Common myeloid progenitor, CD34-positive (primary cell): ENCODE measurements at regions not wholly inside any gene's neighbourhood (a gene's known extent, or its start where the extent isn't known, plus 50 kb on each side); places are given as distances from the start of the nearest gene placed in this dataset.

Source experiments
- CTCF ChIA-PET: fragments of 350-600 bp; sonication (Branson Sonifier 250); formaldehyde crosslinking; loops from one replicate; lab custom pipeline; 2021; ENCODE audit warnings: antibody characterized with exemption; lab: Charles Lee
- POLR2A ChIA-PET: fragments of 350-600 bp; sonication (Branson Sonifier 250); formaldehyde crosslinking; loops from one replicate; lab custom pipeline; 2021; ENCODE audit warnings: antibody characterized with exemption; lab: Charles Lee
- DNase-seq, 3 donors: peaks; one replicate each; pipeline versions ENCODE4 v3.0.0 to v3.0.0-alpha.2; 2013
- H3K27ac ChIP-seq, 2 experiments: 1 replicate in 1 of 2; 2 replicates in 1 of 2; pipeline ENCODE4 v1.7.0; 2013; ENCODE audit warnings: inconsistent platforms in 2 of 2, low read length in 2 of 2, mild to moderate bottlenecking in 2 of 2, low read depth in 1 of 2, moderate library complexity in 1 of 2; ENCODE audit not compliant: severe bottlenecking in 2 of 2, insufficient read depth in 1 of 2, poor library complexity in 1 of 2
- H3K27me3 ChIP-seq, 5 experiments: replicated peaks in 2 of 5; 1 replicate in 3 of 5; 2 replicates in 2 of 5; pipeline versions ENCODE4 v1.6.1 to v1.7.0; 2013; ENCODE audit warnings: low read length in 4 of 5, mild to moderate bottlenecking in 2 of 5, moderate library complexity in 2 of 5, inconsistent platforms in 1 of 5; ENCODE audit not compliant: insufficient read depth in 5 of 5, control insufficient read depth in 4 of 5
- H3K36me3 ChIP-seq, 4 experiments: 1 replicate in 2 of 4; 2 replicates in 2 of 4; pipeline versions ENCODE4 v1.6.1 to v1.7.0; 2013; ENCODE audit warnings: low read length in 3 of 4, control low read depth in 1 of 4, mild to moderate bottlenecking in 1 of 4; ENCODE audit not compliant: control insufficient read depth in 4 of 4, insufficient read depth in 4 of 4
- H3K4me1 ChIP-seq, 4 experiments: 1 replicate in 3 of 4; 2 replicates in 1 of 4; pipeline versions ENCODE4 v1.6.1 to v1.7.1; 2013; ENCODE audit warnings: low read length in 3 of 4, mild to moderate bottlenecking in 3 of 4, control low read depth in 1 of 4, inconsistent platforms in 1 of 4, moderate library complexity in 1 of 4; ENCODE audit not compliant: control insufficient read depth in 4 of 4, insufficient read depth in 4 of 4; ENCODE audit errors: control extremely low read depth in 1 of 4
- H3K4me3 ChIP-seq, 7 experiments: 1 replicate in 4 of 7; 2 replicates in 3 of 7; pipeline versions ENCODE4 v1.5.1 to v1.7.0; 2013; ENCODE audit warnings: mild to moderate bottlenecking in 7 of 7, low read length in 6 of 7, moderate library complexity in 6 of 7, inconsistent platforms in 2 of 7, low read depth in 2 of 7, control low read depth in 1 of 7; ENCODE audit not compliant: insufficient read depth in 4 of 7, control insufficient read depth in 1 of 7; ENCODE audit errors: extremely low read depth in 1 of 7
- H3K9me3 ChIP-seq, 5 experiments: 1 replicate in 4 of 5; 2 replicates in 1 of 5; pipeline versions ENCODE4 v1.6.1 to v1.7.1; 2013; ENCODE audit warnings: low read length in 4 of 5, mild to moderate bottlenecking in 2 of 5, inconsistent platforms in 1 of 5, low read depth in 1 of 5, moderate library complexity in 1 of 5; ENCODE audit not compliant: control insufficient read depth in 4 of 5, insufficient read depth in 2 of 5; ENCODE audit errors: control extremely low read depth in 1 of 5
- WGBS: methylation state at CpG from one replicate; pipeline ENCODE4 v1.1.5; 2013; ENCODE audit not compliant: insufficient coverage; 5-methylcytosine and 5-hydroxymethylcytosine counted together

- no peak for DNase-seq
- no peaks in the 10 kb centered on the region for H3K36me3 ChIP-seq
- H3K9me3 ChIP-seq: no peaks in the 10 kb centered on the region
- whole genome bisulfite sequencing: no CpG with 5 or more reads among the region's 1 CpG
- H3K4me1 ChIP-seq: no peaks in the 10 kb centered on the region
- H3K27me3 ChIP-seq: no peaks in the 10 kb centered on the region
- ChIA-PET POLR2A (no interaction called here), CTCF (interaction anchor here (1.7 kb wide), 1 partner anchor 49 kb away, joined by 6 read pairs; no protein-coding TSS in a partner anchor)
- H3K27ac ChIP-seq: no peak overlapping the region
- H3K4me3 ChIP-seq: no peak overlapping the region
Measured at GRCh38 chr18:22848615-22849014, 84.5 kb upstream of the RBBP8 start.

- Histone ChIP-seq H3K4me1 (no peaks in the 10 kb centered on the region), H3K4me3 (no peak overlapping the region), H3K36me3 (no peaks in the 10 kb centered on the region), H3K27ac (no peak overlapping the region), H3K9me3 (no peaks in the 10 kb centered on the region), H3K27me3 (peaks cover 0 to 3% (median 0%) of the 10 kb centered on the region in 5 experiments)
- DNase-seq: no peak
- POLR2A ChIA-PET: no interaction called here
- CTCF ChIA-PET: interaction anchor here (1.4 kb wide), 1 partner anchor 10 kb away, joined by 3 read pairs; no protein-coding TSS in a partner anchor
- no CpG with 5 or more reads among the region's 2 CpGs for WGBS
Measured at GRCh38 chr18:22856870-22857269, 76.3 kb upstream of the RBBP8 start.

DNA sequence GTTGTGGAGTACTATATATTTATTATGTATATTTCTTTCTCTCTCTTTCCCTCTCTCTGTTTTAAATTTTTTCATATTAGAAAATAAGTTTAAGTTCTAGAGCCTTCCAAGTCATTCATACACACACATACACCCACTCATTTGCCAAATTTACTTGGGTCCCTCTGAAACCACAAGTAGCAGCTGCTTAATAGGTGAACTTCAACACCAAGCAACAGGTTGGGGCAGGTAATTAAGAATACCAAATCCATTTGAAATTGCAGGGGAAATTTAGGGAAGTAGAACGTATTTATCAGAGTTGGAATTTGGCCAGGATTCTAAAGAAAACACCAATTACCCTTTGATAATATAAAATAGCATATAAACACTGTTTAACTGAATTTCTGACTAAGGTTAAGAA is 75.0 kb upstream of the RBBP8 start:
- Histone ChIP-seq H3K27ac (no peak overlapping the region), H3K36me3 (no peaks in the 10 kb centered on the region), H3K4me1 (no peaks in the 10 kb centered on the region), H3K9me3 (no peaks in the 10 kb centered on the region), H3K4me3 (no peak overlapping the region), H3K27me3 (peaks cover 0 to 3% (median 0%) of the 10 kb centered on the region in 5 experiments)
- no peak for DNase-seq
- POLR2A ChIA-PET: no interaction called here
- CTCF ChIA-PET: interaction anchor here (1.2 to 2.1 kb wide), 2 partner anchors 19 to 25 kb away, joined by 3 to 8 read pairs; no protein-coding TSS in a partner anchor
- no CpG with 5 or more reads among the region's 1 CpG for WGBS

- CTCF ChIA-PET: no interaction called here
- Histone ChIP-seq H3K4me3 (no peak overlapping the region), H3K36me3 (no peaks in the 10 kb centered on the region), H3K9me3 (no peaks in the 10 kb centered on the region), H3K27me3 (peaks cover 0 to 3% (median 0%) of the 10 kb centered on the region in 5 experiments), H3K27ac (no peak overlapping the region), H3K4me1 (no peaks in the 10 kb centered on the region)
- no peak for DNase-seq
- POLR2A ChIA-PET: no interaction called here
- no CpG with 5 or more reads among the region's 3 CpGs for WGBS
Measured at GRCh38 chr18:22860807-22861206, 72.3 kb upstream of the RBBP8 start.

- Histone ChIP-seq H3K4me1 (no peaks in the 10 kb centered on the region), H3K36me3 (no peaks in the 10 kb centered on the region), H3K27ac (no peak overlapping the region), H3K9me3 (no peaks in the 10 kb centered on the region), H3K27me3 (no peaks in the 10 kb centered on the region), H3K4me3 (no peak overlapping the region)
- no peak for DNase-seq
- ChIA-PET POLR2A (no interaction called here), CTCF (no interaction called here)
- 88% methylated on average over 6 of the region's 7 CpGs for WGBS
Measured at GRCh38 chr18:22865354-22866116, 67.6 kb upstream of the RBBP8 start.

- no peak overlapping the region for H3K27ac ChIP-seq
- ChIA-PET POLR2A (no interaction called here), CTCF (no interaction called here)
- no peaks in the 10 kb centered on the region for H3K27me3 ChIP-seq
- peaks cover 0 to 4% (median 0%) of the 10 kb centered on the region in 4 experiments for H3K4me1 ChIP-seq
- peaks cover 0 to 2% (median 0%) of the 10 kb centered on the region in 5 experiments for H3K9me3 ChIP-seq
- H3K36me3 ChIP-seq: no peaks in the 10 kb centered on the region
- WGBS: 100% methylated on average over 1 of the region's 1 CpG
- H3K4me3 ChIP-seq: no peak overlapping the region
- DNase-seq: no peak
Measured at GRCh38 chr18:22868831-22869230, 64.3 kb upstream of the RBBP8 start.

DNA sequence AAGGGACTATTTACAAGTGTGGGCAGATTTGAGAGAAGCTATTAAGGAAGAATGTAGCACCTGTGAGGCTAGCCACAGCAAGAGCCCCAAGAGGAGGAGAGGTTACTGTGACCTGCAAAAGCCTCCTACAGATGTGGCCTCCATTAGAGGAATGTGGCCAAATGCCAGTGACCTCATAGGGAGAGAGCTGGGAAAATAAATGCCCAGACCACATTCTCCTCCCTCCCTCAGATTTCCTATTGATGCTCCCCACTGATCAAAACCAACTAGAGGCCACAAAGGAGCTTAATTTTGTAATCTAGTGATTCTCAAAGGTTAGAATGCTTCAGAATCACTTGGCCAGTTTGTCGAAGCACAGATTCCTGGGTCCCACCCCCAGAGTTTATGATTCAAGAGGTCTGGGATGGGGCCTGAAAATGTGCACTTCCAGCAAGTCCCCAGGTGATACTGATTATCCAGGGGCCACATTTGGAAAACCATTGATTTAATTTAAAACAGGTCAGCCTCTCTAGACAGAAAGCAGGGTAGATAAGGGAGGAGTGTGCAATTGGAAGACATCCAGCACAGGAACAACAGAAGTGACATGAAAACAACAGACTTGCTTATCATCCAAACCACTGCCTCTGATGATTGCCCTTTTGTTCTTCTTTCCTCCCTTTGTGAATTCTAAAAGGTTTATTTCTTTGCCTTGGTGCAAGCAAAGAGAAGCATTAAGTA is 61.2 kb upstream of the RBBP8 start:
- CTCF ChIA-PET: no interaction called here
- H3K36me3 ChIP-seq: no peaks in the 10 kb centered on the region
- peaks cover 0 to 2% (median 0%) of the 10 kb centered on the region in 5 experiments for H3K9me3 ChIP-seq
- peaks cover 0 to 4% (median 0%) of the 10 kb centered on the region in 4 experiments for H3K4me1 ChIP-seq
- WGBS: 89% methylated on average over 1 of the region's 1 CpG
- POLR2A ChIA-PET: no interaction called here
- no peak overlapping the region for H3K4me3 ChIP-seq
- no peaks in the 10 kb centered on the region for H3K27me3 ChIP-seq
- H3K27ac ChIP-seq: no peak overlapping the region
- peak in 2 of 3 donors; percentile 1 to 20 for DNase-seq
